Liver (tissue), 8 donors: ENCODE measurements at regions not wholly inside any gene's neighbourhood (a gene's known extent, or its start where the extent isn't known, plus 50 kb on each side); places are given as distances from the start of the nearest gene placed in this dataset.

ENCODE experiments used
- DNase-seq: peaks from one replicate; pipeline ENCODE4 v3.0.0-alpha.2; 2017; ENCODE audit warnings: low spot score
- H3K27ac ChIP-seq, 2 donors: one replicate each; pipeline ENCODE4 v1.7.0; 2013; ENCODE audit warnings: inconsistent platforms in 2 of 2, low read length in 2 of 2, control low read depth in 1 of 2, low read depth in 1 of 2, mild to moderate bottlenecking in 1 of 2
- H3K27me3 ChIP-seq, 4 donors: one replicate each; pipeline versions ENCODE4 v1.6.1 to v1.7.0; 2013; ENCODE audit warnings: low read length in 3 of 4, inconsistent platforms in 1 of 4, mild to moderate bottlenecking in 1 of 4, moderate library complexity in 1 of 4; ENCODE audit not compliant: control insufficient read depth in 4 of 4, insufficient read depth in 4 of 4
- H3K36me3 ChIP-seq, 4 donors: one replicate each; pipeline versions ENCODE4 v1.6.1 to v1.7.0; 2013; ENCODE audit warnings: low read length in 3 of 4, mild to moderate bottlenecking in 3 of 4, low read depth in 1 of 4, moderate library complexity in 1 of 4; ENCODE audit not compliant: control insufficient read depth in 4 of 4, insufficient read depth in 3 of 4
- H3K4me1 ChIP-seq, 4 donors: one replicate each; pipeline versions ENCODE4 v1.6.1 to v1.7.0; 2013; ENCODE audit warnings: low read length in 3 of 4, mild to moderate bottlenecking in 3 of 4, moderate library complexity in 1 of 4; ENCODE audit not compliant: control insufficient read depth in 4 of 4, insufficient read depth in 4 of 4
- H3K4me3 ChIP-seq, 3 donors: one replicate each; pipeline versions ENCODE4 v1.6.1 to v1.7.0; 2013; ENCODE audit warnings: low read length in 3 of 3, control low read depth in 1 of 3, low read depth in 1 of 3, mild to moderate bottlenecking in 1 of 3
- H3K9ac ChIP-seq, 2 donors: one replicate each; pipeline ENCODE4 v1.7.0; 2013; ENCODE audit warnings: low read length in 2 of 2, mild to moderate bottlenecking in 2 of 2, moderate library complexity in 2 of 2, control low read depth in 1 of 2, low read depth in 1 of 2
- H3K9me3 ChIP-seq, 4 donors: one replicate each; pipeline versions ENCODE4 v1.6.1 to v1.7.0; 2013; ENCODE audit warnings: low read length in 3 of 4; ENCODE audit not compliant: control insufficient read depth in 4 of 4
- EGR1 ChIP-seq, 2 donors: IDR thresholded peaks; 2 replicates each; pipeline ENCODE4 v1.6.1; 2016 to 2018; ENCODE audit warnings: antibody characterized with exemption in 2 of 2, low read depth in 2 of 2
- FOXA1 ChIP-seq: IDR thresholded peaks from 2 replicates; pipeline ENCODE4 v1.6.1; 2016; ENCODE audit warnings: antibody characterized with exemption
- FOXA2 ChIP-seq: IDR thresholded peaks from 2 replicates; pipeline ENCODE4 v1.6.1; 2016; ENCODE audit warnings: antibody characterized with exemption
- GABPA ChIP-seq, 2 donors: IDR thresholded peaks in 1 of 2; conservative IDR thresholded peaks in 1 of 2; 2 replicates each; pipeline ENCODE4 v1.6.1; 2016; ENCODE audit warnings: antibody characterized with exemption in 2 of 2, mild to moderate bottlenecking in 1 of 2, moderate library complexity in 1 of 2
- HNF4A ChIP-seq, 2 donors: conservative IDR thresholded peaks; 2 replicates each; pipeline ENCODE4 v1.6.1; 2016; ENCODE audit warnings: antibody characterized with exemption in 2 of 2, mild to moderate bottlenecking in 2 of 2
- HNF4G ChIP-seq: IDR thresholded peaks from 2 replicates; pipeline ENCODE4 v1.6.1; 2016; ENCODE audit warnings: antibody characterized with exemption
- JUND ChIP-seq, 2 donors: IDR thresholded peaks; 2 replicates each; pipeline ENCODE4 v1.6.1; 2016; ENCODE audit warnings: antibody characterized with exemption in 2 of 2
- NR2F2 ChIP-seq: IDR thresholded peaks from 2 replicates; pipeline ENCODE4 v1.6.1; 2016; ENCODE audit warnings: antibody characterized with exemption
- RAD21 ChIP-seq, 2 donors: IDR thresholded peaks; 2 replicates each; pipeline ENCODE4 v1.6.1; 2016; ENCODE audit warnings: antibody characterized with exemption in 2 of 2, mild to moderate bottlenecking in 2 of 2
- RXRA ChIP-seq, 2 donors: IDR thresholded peaks; 2 replicates each; pipeline ENCODE4 v1.6.1; 2017 to 2018; ENCODE audit warnings: antibody characterized with exemption in 2 of 2, mild to moderate bottlenecking in 1 of 2
- SP1 ChIP-seq: IDR thresholded peaks from 2 replicates; pipeline ENCODE4 v1.6.1; 2018; ENCODE audit warnings: antibody characterized with exemption, mild to moderate bottlenecking
- TAF1 ChIP-seq: conservative IDR thresholded peaks from 2 replicates; pipeline ENCODE4 v1.6.1; 2016; ENCODE audit warnings: antibody characterized with exemption, mild to moderate bottlenecking
- YY1 ChIP-seq: IDR thresholded peaks from 2 replicates; pipeline ENCODE4 v1.6.1; 2016; ENCODE audit warnings: antibody characterized with exemption, mild to moderate bottlenecking
- WGBS: extraction: QIAGEN DNeasy Blood & Tissue Kit; methylation state at CpG from one replicate; pipeline ENCODE4 v1.1.7; 2013; 5-methylcytosine and 5-hydroxymethylcytosine counted together
- TF ChIP-seq, protein P1 (sequence below): fragments of 150-350 bp; IDR thresholded peaks from 2 replicates; pipeline ENCODE4 v1.5.1; 2017; ENCODE audit warnings: improper control_type of control experiment, low read depth, low read length; ENCODE audit not compliant: missing input control
- TF ChIP-seq, protein P2 (sequence below): IDR thresholded peaks from 2 replicates; pipeline ENCODE4 v1.6.1; 2016; ENCODE audit warnings: antibody characterized with exemption
- TF ChIP-seq, protein P3 (sequence below): IDR thresholded peaks from 2 replicates; pipeline ENCODE4 v1.6.1; 2016; ENCODE audit warnings: antibody characterized with exemption
- TF ChIP-seq, protein P4 (sequence below): IDR thresholded peaks from 2 replicates; pipeline ENCODE4 v1.6.1; 2016; ENCODE audit warnings: antibody characterized with exemption
- TF ChIP-seq, protein P5 (sequence below): IDR thresholded peaks from 2 replicates; pipeline ENCODE4 v1.6.1; 2016; ENCODE audit warnings: antibody characterized with exemption, mild to moderate bottlenecking
- donor health status: healthy.
- donor health status: healthy.
- donor health status: healthy.
- donor health status: healthy.
- donor health status: healthy.

DNA sequence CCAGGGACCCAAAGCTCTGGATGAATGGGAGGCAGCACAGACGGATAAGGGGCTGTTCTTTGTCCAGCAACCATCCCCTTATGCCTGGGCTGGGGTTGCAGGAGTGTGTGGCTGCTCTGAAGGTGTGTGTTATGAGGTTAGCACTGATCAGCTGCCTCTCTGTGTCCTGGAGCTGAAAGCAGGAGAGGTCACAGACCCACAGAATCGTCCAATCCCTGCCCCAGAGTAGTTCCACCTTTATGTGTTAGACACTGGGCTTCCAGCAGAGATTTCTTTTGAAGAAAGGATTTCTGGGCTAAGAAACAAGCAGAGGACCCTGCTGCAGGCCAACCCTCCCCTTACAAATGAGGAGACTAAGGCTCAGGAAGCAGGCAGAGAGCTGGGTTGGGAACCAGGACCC, 62.4 kb downstream of the ARL6IP4 start:
- peaks cover 2 to 41% (median 33%) of the 10 kb centered on the region in 4 donors for H3K4me1 ChIP-seq
- peak overlapping the region; percentile 7 to 40 for H3K27ac ChIP-seq
- H3K9ac ChIP-seq, result no peak overlapping the region
- H3K36me3 ChIP-seq, result no peaks in the 10 kb centered on the region
- H3K4me3 ChIP-seq, result no peak overlapping the region
- H3K9me3 ChIP-seq, result no peaks in the 10 kb centered on the region
- no peak for DNase-seq
- TF ChIP-seq, protein P1, sequence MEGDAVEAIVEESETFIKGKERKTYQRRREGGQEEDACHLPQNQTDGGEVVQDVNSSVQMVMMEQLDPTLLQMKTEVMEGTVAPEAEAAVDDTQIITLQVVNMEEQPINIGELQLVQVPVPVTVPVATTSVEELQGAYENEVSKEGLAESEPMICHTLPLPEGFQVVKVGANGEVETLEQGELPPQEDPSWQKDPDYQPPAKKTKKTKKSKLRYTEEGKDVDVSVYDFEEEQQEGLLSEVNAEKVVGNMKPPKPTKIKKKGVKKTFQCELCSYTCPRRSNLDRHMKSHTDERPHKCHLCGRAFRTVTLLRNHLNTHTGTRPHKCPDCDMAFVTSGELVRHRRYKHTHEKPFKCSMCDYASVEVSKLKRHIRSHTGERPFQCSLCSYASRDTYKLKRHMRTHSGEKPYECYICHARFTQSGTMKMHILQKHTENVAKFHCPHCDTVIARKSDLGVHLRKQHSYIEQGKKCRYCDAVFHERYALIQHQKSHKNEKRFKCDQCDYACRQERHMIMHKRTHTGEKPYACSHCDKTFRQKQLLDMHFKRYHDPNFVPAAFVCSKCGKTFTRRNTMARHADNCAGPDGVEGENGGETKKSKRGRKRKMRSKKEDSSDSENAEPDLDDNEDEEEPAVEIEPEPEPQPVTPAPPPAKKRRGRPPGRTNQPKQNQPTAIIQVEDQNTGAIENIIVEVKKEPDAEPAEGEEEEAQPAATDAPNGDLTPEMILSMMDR, result no peak
- TF ChIP-seq YY1 (no peak), FOXA1 (no peak), RAD21 (IDR thresholded peaks at IDR 0.05) (no peak), RXRA (IDR thresholded peaks at IDR 0.05) (no peak), EGR1 (IDR thresholded peaks at IDR 0.05; ENCODE audit: low read depth in 2 of 2) (no peak), GABPA (IDR thresholded peaks at IDR 0.05 in 1 of 2, conservative IDR thresholded peaks at IDR 0.05 in 1 of 2) (no peak), SP1 (no peak), TAF1 (no peak), HNF4G (no peak), FOXA2 (no peak), NR2F2 (no peak), JUND (IDR thresholded peaks at IDR 0.05) (no peak), HNF4A (conservative IDR thresholded peaks at IDR 0.05) (no peak)
- TF ChIP-seq, protein P2, sequence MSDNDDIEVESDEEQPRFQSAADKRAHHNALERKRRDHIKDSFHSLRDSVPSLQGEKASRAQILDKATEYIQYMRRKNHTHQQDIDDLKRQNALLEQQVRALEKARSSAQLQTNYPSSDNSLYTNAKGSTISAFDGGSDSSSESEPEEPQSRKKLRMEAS, result no peak
- TF ChIP-seq, protein P3, sequence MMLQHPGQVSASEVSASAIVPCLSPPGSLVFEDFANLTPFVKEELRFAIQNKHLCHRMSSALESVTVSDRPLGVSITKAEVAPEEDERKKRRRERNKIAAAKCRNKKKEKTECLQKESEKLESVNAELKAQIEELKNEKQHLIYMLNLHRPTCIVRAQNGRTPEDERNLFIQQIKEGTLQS, result no peak
- TF ChIP-seq, protein P4, sequence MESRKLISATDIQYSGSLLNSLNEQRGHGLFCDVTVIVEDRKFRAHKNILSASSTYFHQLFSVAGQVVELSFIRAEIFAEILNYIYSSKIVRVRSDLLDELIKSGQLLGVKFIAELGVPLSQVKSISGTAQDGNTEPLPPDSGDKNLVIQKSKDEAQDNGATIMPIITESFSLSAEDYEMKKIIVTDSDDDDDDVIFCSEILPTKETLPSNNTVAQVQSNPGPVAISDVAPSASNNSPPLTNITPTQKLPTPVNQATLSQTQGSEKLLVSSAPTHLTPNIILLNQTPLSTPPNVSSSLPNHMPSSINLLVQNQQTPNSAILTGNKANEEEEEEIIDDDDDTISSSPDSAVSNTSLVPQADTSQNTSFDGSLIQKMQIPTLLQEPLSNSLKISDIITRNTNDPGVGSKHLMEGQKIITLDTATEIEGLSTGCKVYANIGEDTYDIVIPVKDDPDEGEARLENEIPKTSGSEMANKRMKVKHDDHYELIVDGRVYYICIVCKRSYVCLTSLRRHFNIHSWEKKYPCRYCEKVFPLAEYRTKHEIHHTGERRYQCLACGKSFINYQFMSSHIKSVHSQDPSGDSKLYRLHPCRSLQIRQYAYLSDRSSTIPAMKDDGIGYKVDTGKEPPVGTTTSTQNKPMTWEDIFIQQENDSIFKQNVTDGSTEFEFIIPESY, result no peak
- TF ChIP-seq, protein P5, sequence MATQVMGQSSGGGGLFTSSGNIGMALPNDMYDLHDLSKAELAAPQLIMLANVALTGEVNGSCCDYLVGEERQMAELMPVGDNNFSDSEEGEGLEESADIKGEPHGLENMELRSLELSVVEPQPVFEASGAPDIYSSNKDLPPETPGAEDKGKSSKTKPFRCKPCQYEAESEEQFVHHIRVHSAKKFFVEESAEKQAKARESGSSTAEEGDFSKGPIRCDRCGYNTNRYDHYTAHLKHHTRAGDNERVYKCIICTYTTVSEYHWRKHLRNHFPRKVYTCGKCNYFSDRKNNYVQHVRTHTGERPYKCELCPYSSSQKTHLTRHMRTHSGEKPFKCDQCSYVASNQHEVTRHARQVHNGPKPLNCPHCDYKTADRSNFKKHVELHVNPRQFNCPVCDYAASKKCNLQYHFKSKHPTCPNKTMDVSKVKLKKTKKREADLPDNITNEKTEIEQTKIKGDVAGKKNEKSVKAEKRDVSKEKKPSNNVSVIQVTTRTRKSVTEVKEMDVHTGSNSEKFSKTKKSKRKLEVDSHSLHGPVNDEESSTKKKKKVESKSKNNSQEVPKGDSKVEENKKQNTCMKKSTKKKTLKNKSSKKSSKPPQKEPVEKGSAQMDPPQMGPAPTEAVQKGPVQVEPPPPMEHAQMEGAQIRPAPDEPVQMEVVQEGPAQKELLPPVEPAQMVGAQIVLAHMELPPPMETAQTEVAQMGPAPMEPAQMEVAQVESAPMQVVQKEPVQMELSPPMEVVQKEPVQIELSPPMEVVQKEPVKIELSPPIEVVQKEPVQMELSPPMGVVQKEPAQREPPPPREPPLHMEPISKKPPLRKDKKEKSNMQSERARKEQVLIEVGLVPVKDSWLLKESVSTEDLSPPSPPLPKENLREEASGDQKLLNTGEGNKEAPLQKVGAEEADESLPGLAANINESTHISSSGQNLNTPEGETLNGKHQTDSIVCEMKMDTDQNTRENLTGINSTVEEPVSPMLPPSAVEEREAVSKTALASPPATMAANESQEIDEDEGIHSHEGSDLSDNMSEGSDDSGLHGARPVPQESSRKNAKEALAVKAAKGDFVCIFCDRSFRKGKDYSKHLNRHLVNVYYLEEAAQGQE, result no peak
- H3K27me3 ChIP-seq, result no peaks in the 10 kb centered on the region
- 48% methylated on average over 2 of the region's 2 CpGs for WGBS
